NCI-H1092 treated with DMSO at 0.1 percent for 48 hours (cell line): ENCODE measurements at regions not wholly inside any gene's neighbourhood (a gene's known extent, or its start where the extent isn't known, plus 50 kb on each side); places are given as distances from the start of the nearest gene placed in this dataset.

Source experiments
- DNase-seq: peaks from one replicate; lab custom pipeline; 2025; lab: John Stamatoyannopoulos, UW

GRCh38 chr10:128557149-128557710, 431.0 kb upstream of the MKI67 start:
- DNase-seq = no peak

GRCh38 chr10:128560406-128560805, 434.2 kb upstream of the MKI67 start:
- DNase-seq = no peak

DNA sequence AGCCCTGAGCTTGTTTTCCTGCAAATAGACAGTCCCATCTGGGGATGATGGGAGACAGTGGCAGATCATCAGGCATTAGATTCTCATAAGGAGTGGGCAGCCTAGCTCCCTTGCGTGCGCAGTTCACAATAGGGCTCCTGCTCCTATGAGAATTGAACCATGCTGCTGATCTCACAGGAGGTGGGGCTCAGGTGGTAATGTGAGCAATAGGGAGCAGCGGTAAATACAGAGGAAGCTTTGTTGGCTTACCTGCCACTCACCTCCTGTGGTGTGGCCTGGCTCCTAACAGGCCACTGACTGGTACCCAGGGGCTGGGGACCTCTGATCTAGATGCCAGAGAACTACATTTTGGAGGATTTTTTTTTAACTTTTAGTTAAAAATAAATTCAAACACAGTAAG, 434.8 kb upstream of the MKI67 start:
- no peak for DNase-seq

DNA sequence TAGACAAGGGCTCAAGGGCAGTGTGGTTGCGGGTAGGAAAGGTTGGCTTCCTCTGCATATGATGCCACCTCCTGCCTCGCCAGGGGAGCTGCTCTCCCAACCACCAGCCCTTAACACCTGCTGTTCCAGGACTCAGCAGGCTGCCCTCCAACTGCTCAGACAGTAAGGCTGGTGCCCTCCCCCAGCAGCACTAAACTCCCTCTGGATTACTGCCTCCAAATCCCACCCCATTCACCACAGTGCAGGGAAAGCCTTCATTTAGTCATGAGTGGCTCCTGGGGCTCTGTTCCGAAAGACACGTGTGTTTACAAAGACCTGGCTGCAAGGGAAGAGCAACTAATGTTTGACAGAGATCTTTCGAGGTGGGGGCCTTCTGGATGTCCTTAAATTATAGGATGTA, 437.2 kb upstream of the MKI67 start:
- DNase-seq = no peak

DNA sequence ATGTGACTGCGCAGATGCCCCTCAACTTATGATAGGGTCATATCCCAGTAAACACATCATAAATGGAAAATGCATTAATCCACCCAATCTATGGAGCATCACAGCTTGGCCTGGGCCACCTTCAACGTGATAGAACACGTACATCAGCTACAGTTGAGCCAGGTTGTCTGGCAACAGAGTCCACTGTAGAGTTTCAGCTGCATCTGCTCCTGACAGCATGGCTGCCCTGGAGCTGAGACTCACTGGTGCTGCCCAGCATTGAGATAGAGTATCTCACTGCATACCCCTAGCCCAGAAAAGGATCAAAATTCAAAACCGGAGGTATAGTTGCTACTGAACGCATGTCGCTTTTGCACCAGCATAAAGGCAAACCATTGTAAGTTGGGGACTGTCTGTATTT, 437.7 kb upstream of the MKI67 start:
- DNase-seq = no peak

GRCh38 chr10:128566361-128566968, 440.2 kb upstream of the MKI67 start:
- DNase-seq = no peak

- DNase-seq = no peak
Observed at GRCh38 chr10:128567551-128567950, 441.3 kb upstream of the MKI67 start.

- DNase-seq = no peak
Observed at GRCh38 chr10:128568041-128568440, 441.8 kb upstream of the MKI67 start.

GRCh38 chr10:128568491-128568890, 442.3 kb upstream of the MKI67 start:
- no peak for DNase-seq

DNA sequence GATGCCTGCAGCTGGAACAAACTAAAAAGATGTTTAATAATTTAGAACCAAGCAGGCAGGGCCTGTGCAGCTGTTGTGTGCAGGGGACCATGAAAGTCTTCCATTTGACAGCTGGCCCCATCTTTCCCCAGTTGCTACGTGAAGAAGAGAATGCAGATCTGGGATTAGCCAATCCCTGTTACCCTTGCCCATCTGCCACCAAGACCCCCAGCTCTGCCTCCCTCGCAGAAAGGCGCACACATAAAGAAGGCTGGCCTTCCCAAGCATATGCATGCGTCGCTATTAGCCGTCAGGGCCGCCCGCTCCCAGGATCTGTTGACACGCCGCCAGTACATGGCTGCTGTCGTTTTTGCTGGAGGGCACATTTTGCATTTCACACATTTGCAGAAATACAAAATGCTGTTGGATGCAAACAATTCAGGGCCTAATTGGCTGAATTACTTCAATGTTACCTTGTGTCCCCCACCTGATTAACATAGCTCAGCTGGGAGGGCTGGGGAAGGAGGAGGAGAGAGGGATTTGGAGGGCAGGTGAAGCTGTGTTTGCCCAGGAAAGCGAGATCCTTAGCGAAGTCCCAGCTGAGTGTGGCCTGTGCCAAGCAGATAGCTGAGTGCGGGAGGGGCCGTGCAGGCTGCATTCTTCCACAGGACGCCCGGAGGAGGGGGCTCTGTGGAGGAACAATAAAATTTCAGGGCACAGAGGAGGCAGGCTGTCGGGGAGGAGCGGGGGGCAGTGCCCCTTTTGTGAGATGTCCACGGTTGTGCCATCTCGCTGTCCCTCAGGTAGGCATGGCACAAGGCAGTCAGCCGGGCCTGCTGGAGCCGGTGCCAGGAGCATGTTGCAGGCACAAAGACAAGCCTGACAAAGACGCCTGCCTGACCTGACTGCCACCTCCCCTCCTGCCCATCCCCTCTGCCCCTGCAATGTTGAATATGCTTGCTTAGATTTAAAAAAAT, 443.0 kb upstream of the MKI67 start:
- DNase-seq = no peak

- DNase-seq = no peak
Observed at GRCh38 chr10:128570319-128570995, 444.2 kb upstream of the MKI67 start.

- DNase-seq = no peak
Observed at GRCh38 chr10:128571071-128571470, 444.8 kb upstream of the MKI67 start.

DNA sequence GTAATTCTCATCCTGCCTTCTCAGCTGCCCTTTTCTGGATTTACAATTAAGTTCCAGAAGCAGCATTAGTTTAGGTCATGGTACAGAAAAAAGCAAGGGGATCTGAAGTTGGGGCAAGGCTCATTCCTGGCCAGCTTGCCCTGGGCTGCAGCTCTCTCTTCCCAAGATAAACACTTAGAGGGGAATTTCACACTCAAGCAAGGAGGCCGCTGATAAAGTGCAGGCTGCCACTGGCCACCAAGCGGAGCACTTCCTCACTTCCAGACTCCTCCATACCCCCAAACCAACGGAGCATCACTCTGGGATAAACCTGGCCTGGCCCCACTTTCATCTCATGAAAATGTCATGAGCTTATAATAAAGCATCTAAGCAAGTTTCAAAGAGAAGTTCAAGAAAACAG, 445.5 kb upstream of the MKI67 start:
- no peak for DNase-seq

- no peak for DNase-seq
Observed at GRCh38 chr10:128572696-128573095, 446.5 kb upstream of the MKI67 start.

GRCh38 chr10:128573281-128573845, 447.1 kb upstream of the MKI67 start:
- DNase-seq = no peak

DNA sequence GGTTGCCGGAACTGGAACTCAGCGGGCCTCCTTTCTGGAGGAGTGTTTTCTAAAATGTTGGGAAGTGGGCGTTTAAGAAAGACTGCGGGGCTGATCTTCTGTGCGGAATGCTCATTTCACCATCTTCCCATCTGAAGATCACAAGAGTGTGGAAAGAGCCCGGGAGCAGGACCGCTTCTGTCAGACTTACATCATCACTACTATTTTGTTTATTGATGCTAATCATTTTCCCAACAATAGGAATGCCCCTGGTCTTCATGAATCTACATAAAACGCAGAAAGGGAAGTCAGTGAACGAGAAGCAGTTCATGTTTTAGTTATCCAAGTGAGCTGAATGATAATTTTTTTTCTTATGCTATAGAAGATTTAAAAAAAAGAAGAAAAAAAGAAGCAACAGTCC, 447.8 kb upstream of the MKI67 start:
- no peak for DNase-seq

GRCh38 chr10:128574581-128575210, 448.5 kb upstream of the MKI67 start:
- no peak for DNase-seq

DNA sequence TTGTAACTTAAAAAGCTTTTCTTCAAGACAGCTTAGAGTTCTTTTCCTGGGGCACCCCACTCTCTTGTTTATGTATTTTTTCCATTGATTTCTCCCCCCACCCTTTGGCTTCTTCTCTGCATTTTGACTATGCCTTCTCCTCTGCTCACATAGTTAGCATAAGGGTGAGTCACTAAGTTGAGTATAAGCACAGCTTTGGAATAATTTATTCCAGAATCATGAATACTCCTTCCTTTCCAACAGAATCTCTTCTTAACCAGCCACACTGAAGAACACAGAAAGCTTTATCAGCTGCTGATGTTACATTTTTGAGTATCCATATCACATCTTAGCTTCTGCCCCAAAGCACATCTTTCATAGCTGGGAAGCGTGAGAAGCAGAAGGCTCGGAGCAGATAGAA, 449.5 kb upstream of the MKI67 start:
- DNase-seq = no peak

DNA sequence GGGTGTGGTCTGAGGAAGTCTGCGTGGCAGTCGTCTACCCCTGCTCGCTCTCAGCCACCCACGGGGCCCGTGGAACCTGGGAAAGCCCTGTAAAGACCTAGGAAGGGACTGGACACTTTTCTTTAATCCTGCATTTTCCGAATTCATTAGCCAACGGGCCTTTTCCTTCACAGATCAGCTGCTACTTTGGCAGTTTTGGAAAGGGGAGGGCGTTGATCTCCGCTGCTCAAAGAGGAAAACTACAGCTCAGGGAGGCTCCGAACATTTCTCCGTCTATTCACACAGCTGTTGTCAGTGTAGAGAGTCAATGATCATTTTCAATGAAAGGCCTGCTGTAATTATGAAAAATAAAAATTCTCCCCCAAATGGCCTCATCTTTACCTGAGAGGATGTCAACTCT, 450.1 kb upstream of the MKI67 start:
- no peak for DNase-seq

DNA sequence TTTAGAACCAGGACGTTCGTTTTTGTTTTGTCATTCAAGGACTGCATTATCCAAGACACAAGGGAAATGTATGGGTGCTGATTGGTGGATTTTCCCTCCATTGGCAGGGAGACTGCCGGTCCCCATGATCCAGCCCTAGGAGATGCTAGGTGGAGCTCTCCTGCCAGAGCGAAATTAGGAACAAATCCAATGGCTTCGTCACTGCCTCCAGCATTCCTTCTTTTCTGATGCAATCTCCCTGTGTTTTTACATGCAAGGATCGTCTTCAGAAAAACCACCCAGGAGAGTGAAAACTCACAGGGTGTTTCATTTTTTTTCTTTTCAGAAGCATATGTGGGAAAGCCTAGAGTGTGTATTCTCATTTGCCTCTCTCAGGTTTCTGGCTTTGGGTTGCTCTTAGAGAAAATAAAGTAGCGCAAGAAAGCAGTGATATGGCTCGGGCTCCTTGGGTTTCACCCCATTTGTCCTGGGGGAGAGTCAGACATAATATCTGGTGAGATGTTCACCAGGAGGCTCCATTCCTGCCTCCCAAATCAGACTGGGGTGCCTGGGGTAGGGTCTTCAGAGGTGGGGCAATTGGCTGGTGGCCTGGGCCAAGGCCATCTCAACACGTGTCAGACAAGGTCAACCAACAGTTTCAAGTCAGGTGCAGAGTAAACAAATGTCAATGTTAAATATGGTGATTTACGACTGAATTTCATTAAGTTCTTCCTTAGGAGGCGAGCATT, 450.9 kb upstream of the MKI67 start:
- no peak for DNase-seq
